GM18907 (cell line): ENCODE measurements at regions not wholly inside any gene's neighbourhood (a gene's known extent, or its start where the extent isn't known, plus 50 kb on each side); places are given as distances from the start of the nearest gene placed in this dataset.
"Not testable (repeated sequence)": the region's sequence is repeated elsewhere in the genome, so short reads cannot be mapped to it uniquely, and the experiment has no call there.

ENCODE experiments used
- ATAC-seq: cut with Tn5 transposase; IDR thresholded peaks from one replicate; pipeline ENCODE4 v1.9.1; 2021; ENCODE audit warnings: mild to moderate bottlenecking, moderate library complexity; ENCODE audit not compliant: unreplicated experiment

DNA sequence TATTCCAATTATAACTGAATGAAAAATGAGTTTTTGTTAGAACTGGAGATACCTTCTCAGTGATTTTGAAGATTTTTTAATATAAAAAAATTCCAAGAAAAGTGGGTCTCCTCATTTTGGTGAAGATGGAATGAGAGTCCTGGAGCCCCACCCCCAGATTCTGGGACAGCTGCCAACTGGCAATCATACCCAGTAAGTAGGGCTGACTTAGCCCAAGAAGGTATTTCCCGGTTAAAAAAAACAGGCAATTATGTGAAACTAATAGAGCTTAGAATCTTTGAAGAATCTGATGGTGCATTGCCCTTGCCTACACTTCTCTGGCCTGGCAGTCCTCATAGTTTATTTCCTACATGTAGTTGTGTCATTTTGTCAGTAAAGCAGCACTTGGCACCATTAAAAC, 52.8 kb upstream of the VWDE start:
- no peak for ATAC-seq

DNA sequence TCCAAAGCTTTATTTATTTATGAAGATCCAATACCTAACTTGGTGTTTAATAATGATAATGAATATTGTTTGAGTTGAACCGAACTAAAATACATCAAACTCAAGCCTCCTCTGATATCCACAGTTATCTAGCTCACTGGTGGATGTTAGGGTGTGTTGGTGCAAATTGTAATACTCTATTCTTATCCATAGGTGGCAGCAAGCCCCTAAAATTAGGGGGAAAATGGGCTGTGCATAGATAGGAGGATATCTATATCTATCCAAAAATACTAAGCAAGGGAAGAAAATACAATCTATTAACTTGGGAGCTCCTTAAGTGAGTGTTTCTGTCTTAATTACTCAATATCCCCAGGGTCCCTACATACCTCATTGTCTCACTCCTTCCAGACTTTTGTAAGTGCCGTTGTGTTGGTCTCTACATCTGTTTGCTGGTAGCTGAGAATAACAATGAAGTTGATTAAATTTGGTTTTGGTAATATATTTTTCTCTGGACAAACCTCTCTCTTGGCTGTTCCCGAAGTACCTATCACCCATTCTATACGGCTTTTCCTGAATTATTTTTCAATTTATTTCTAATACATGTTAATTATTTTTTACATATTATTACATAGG, 55.0 kb upstream of the VWDE start:
- ATAC-seq = peak; percentile 99

DNA sequence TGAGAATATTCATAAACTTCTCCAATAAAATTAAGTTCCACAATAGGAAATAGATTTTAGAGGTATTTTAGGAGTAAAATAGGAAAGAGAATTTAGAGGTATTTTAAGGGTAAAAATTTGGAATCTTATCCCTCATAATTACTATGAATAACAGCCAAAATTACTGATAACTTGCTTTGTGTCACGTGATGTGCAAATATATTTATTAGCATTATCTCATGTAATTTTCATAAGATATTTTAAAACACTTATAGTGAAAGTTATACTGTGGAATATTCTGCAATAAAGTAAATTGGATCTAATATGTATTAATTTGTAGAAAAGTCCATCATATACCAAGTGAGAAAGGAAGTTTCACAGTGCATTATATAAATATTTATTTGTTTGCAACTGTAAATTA, 64.2 kb upstream of the VWDE start:
- no peak for ATAC-seq

DNA sequence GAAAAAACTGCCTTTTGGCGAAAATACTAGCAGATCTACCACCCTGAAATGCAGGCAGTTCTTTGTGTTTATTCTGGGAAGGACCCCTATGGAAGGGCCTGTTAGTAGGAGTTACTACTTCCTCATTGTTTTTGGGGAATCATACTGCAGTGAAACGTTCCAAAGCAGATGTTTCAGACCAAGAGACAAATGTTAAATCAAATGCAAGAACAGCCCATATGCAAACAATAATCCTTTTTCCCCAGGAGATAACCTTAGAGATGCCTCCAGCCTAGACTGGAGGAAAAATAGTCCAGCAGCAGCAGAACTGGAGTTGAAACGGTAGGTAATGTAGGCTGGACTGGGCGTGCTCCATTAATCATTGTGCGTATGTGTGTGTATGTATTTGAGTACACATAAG, 65.9 kb upstream of the VWDE start:
- ATAC-seq = no peak

DNA sequence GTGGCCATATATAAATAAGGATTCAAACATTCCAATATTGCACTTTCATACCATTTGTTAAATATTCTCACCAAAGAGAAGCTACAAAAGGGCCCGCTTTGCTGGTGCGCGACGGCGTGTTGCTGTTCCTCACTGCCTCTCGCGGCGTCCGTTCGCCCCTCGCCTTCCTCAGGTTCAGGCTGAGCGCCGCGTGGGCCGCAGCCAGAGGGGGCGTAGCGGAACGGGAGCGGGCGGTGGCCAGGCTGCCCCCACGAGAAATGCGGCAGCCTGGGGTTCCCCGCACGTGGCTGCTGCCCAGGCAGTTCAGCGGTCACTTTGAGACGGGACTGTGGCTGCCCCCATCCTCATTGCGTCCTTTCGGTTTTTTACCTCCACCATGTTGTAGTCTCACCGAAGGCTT, 67.3 kb upstream of the VWDE start:
- ATAC-seq = no peak

DNA sequence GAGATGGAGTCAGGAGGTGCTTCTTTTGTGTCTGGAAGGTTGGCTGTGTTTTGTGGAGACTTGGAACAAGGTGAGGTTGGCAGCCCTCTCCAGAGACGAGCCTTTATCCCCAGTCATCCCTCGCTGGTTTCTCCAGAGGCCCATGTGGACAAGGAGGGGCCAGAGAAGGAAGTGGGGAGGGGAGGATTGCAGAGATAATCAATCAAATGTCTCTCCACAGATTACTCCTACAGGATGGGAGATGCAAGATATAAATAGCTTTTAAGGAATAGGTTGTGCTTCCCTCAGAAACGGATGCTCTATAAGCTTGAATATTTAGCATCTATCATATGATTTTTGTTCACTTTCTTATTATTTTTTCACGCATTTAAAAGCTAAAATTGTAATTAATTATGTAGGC, 70.4 kb upstream of the VWDE start:
- ATAC-seq = no peak

DNA sequence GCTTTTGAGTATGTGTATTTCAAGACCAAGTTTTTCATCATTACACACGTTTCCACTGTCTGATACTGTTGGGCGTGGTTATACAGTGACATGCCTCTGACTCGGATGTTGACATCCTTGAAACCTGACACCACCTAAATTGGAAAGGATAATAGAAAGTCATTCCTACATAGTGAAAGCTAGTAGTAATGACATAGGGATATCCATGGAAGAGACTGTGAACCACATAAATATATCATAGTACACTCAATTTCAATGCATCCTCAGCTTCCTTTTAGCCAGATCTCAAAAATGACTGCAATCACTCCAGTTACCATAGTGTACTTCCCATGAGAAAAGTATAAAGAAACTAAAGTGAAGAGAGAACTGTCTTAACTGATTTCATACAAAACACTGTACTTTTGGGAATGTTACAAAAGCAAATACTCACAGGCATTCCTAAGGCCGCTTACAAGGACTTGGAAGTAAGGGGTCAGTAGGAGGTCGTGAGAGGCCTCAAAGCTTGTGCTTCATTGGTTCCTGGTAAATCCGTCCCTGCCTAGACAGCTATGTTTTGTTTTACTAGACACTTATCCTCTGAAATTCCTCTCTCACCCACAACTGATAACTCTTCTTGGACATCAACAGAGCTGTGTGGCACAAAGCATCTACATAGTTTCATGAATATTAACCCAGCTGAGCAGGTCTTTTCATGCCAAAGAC, 71.8 kb upstream of the VWDE start:
- no peak for ATAC-seq

DNA sequence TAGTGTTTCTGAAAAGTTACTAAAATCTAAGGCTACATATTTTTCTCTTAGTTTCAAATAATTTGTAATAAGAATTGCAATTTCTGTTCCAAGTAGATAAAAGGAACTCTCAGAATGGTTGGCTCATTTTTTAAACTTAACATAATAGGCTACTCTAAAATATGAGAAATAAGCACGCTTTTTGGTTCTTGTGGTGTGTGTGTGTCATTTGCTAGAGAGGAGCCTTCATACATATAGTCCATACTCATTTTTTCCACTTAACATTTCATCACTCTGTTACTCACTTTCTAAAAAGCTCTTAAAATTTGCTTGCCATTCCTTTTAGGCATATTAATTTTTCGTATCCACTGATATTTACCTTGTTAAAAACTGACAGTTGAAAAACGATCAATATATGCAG, 74.0 kb upstream of the VWDE start:
- ATAC-seq = no peak

DNA sequence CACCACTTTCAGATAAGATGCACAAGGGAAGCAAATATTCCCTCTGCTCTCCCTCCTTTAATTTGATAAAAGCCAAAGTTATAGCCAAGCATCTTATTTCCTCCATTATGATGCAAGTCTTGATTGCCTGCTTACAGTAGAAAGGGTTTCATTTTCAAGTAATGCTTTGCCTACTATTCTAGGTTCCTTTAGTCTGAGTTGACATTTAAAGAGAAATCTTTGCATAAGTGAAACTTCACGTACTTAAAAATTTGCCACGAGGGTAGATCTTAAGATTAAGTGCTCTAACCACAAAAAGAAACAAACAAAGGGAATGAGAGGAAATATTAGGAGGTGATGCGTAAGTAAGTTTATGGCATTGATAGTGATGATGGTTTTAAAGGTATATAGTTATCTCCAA, 78.1 kb upstream of the VWDE start:
- peak; percentile 95 for ATAC-seq

DNA sequence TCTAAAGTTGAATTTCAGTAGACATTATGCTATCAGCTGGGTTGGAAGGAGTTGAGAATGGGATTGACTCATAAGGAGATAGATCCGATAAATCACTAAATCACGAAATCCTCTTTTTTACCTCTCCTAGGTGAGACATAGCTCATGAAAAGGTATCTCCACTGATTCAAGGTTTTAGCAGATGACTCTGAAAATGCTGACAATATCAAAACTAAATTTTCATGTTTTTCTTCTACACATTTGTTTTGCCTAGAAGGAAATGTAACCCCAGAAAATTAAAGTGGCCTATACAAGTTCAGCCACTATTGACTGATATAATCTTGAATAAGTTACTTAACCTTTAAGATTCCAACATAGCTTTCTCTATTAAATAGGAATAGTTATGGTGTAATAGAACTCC, 82.2 kb upstream of the VWDE start:
- no peak for ATAC-seq

DNA sequence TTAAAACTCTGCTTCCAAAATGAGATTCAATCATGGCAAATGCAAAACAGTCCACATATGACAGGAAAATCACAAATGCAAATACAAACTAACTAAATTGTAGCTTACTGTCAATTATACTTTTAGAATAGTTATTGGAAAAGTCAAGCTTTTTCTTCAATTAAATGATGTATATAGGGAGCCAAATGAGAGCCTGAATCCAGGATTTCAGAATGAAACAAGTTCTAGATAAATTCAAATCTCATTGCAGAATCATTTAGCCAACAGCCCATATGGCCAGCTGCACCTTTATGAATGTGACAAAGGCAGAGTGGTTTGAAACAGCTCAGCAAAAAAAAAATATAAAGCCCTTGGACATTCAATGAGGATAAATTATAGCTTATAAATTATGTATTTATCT, 82.2 kb upstream of the SCIN start:
- no peak for ATAC-seq

DNA sequence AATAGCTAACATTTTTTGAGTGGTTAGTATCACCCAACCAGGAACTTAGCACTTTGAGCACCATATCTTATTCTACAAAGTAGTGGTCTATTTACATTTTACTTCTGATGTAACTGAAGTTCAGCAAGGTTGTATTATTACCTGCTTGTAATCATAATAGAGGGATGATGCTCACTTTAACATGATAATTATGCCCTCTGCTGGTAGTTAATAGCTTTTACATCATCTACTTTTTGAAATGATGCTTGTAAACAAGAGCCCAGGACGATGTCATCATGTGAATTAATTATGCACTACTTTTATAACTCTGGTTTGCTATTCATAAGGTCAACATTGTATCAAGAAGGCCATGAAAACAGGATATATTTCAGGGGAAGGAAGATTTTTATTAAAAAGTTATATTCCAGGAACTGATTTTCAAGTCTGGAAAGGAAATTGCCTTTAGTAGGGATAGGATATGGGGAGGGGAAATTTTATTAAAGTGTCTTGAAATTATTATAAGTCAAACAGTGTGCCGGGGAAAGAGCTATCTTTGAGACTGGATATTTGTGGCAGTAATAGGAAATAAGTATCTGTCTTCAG, 80.3 kb upstream of the SCIN start:
- peak; percentile 87 for ATAC-seq

DNA sequence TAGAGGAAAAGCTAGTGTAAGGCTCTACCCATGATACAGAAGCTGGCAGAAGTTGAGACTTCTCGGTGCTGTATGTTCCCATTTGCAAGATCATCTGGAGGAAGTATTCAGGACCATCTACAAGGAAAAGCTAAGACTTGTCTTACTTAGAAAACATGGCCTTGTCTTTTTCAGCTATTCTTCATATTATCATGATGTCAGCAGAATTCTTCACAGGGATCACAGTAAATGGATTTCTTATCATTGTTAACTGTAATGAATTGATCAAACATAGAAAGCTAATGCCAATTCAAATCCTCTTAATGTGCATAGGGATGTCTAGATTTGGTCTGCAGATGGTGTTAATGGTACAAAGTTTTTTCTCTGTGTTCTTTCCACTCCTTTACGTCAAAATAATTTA, 79.6 kb upstream of the SCIN start:
- ATAC-seq = no peak

DNA sequence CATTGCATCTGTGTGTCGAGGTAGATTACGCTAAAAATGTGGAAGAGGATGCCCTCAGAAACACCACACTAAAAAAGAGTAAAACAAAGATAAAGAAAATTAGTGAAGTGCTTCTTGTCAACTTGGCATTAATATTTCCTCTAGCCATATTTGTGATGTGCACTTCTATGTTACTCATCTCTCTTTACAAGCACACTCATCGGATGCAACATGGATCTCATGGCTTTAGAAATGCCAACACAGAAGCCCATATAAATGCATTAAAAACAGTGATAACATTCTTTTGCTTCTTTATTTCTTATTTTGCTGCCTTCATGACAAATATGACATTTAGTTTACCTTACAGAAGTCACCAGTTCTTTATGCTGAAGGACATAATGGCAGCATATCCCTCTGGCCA, 79.0 kb upstream of the SCIN start:
- ATAC-seq = no peak

DNA sequence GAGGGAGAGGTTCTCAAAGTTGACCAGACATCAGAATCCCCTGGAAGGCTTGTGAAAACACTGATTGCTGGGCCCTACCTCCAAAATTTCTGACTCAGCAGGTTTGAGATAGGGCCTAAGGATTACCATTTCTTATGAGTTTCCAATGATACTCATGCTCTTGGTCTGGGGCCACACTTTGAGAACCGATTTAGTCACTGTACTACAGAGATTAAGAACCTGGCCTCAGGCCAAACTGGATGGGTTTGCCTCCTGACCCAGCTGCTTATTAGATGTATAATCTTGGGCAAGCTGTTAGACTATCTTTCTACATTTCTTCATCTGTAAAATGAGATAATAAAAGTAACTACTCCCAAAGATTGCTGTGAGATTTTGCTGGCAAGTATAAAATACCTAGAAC, 77.1 kb upstream of the SCIN start:
- no peak for ATAC-seq

DNA sequence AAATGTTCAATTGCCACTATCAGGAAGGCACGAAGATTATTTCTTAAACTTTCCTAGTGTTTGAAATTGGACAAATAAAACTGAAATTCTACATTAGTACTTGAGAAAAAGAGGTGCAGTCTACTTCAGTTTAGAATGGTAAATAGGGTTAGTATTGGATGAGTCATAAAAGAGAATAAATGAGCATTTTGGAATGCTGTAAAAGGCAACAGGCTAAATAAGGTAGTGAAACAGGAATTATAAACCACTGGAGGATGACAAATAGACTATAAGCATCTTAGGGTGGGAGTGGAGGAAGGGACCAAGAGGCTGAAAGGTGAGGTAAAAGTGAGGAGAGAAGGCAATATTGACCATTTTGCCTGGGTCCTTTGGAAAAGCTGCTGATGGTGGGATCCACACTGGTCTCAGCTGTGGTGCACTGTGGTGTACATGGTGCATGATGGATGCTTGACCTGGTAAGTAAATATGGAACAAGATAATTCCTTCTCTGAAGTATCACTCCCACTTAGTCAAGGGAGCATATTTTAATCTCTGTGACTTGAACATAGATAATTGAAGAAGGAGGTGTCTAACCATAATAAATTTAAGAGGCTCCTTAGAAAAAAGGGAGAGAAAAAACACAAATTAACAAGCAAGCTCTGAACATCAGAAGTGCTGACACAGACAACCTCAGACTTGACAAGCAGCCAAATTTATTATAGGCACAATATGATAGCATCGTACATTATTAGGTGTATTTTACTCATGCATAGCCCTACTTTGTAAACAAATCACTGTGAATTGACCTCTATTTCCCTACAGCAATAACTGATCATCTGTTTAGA, 76.4 kb upstream of the SCIN start:
- no peak for ATAC-seq

DNA sequence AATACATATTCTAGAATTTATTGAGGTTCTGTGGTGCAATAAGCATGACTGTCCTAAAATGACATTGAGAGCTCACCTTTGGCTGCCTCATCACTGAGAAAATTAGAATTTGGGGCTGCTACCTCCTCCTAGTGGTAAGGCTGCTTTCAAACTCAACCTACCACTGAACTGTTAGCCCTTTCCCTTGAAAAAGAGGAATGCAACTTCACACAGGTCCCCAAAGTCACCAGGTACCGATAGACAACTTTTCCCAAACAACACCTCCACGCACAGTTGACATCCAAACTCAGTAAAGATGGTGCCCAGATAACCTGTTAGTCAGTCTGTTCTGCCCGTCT, 75.9 kb upstream of the SCIN start:
- ATAC-seq = no peak

DNA sequence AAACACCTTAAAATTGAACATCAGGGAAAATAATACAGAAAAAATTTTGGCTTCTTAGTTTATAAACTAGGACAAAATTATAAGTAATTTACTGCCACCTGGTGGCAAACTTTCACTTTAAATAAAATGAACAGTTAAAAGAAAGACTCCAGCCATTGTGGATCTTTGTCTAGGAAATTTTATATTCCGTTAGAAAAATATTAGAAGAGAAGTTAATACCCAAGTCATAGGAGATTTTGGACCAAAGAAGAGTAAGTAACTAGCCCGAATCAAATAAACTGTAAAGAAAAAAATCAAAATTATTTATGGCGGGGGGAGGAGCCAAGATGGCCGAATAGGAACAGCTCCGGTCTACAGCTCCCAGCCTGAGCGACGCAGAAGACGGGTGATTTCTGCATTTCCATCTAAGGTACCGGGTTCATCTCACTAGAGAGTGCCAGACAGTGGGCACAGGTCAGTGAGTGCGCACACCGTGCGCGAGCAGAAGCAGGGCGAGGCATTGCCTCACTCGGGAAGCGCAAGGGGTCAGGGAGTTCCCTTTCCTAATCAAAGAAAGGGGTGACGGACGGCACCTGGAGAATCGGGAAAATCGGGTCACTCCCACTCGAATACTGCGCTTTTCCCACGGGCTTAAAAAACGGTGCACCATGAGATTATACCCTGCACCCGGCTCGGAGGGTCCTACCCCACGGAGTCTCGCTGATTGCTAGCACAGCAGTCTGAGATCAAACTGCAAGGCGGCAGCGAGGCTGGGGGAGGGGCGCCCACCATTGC, 73.4 kb upstream of the SCIN start:
- not testable (repeated sequence) for ATAC-seq

DNA sequence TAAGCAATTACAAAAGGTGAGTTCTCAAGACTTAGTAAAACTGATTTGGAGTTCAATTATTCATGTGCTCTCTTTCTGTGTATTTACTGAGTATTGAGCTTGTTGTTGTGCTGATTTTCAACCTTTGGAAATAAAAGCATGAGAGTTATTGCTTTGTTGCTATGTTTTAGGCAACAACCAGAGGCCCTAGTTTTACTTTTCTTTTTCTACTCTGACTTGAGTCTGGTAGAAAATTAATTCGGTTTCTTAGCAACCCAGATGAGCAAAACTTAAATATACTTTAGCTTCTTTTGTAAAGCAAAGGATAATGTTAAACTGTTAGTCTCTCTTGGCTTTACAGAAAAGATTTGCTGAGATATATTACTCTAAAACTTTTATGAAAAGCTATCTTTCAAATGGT, 66.4 kb upstream of the SCIN start:
- peak; percentile 84 for ATAC-seq

DNA sequence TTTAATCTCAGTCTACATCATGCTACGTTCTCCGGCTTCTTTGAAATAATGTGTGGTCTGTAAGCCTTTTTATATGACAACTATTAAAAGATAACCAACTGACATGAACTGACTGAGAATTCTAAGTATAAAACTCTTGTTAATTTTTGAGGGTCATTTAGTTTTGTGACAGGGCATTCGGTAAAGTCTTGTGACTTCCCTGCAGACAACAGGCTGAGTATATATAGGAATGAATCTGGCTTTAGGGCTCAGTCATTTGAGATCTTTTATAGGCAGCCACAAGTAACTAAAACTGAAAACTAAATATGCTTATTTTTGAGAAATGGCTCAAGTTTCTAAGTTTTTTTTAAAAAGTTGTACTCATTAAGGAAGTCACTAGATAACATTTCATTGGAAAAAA, 62.5 kb upstream of the SCIN start:
- no peak for ATAC-seq

DNA sequence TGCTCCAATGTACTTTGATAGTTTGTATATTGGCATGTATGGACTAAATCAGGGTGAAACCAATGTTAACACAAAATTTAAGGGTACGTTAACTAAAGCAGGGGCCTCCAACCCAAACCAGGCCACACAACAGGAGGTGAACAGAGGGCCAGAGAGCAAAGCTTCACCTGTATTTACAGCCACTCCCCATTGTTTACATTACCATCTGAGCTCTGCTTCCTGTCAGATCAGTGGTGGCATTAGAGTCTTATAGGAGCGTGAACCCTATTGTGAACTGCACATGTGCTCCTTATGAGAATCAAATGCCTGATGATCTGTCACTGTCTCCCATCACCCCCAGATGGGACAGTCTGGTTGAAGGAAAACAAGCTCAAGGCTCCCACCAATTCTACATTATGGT, 62.0 kb upstream of the SCIN start:
- ATAC-seq = no peak
